H9 (cell line): ENCODE measurements at regions not wholly inside any gene's neighbourhood (a gene's known extent, or its start where the extent isn't known, plus 50 kb on each side); places are given as distances from the start of the nearest gene placed in this dataset.

Experiments
- DNase-seq: peaks from one replicate; pipeline ENCODE4 v3.0.0-alpha.2; 2017
- H2AFZ ChIP-seq: one replicate; pipeline ENCODE4 v1.6.1; 2013; ENCODE audit warnings: mild to moderate bottlenecking, low read length, control low read depth, moderate library complexity
- H2AK5ac ChIP-seq: 2 replicates; pipeline ENCODE4 v1.6.1; 2013; ENCODE audit warnings: low read length, control low read depth, mixed read lengths; ENCODE audit not compliant: insufficient read length
- H2BK120ac ChIP-seq: one replicate; pipeline ENCODE4 v1.6.1; 2013; ENCODE audit warnings: low read depth, mild to moderate bottlenecking, low read length, control low read depth, inconsistent platforms; ENCODE audit not compliant: poor library complexity, severe bottlenecking
- H2BK12ac ChIP-seq: 2 replicates; pipeline ENCODE4 v1.6.1; 2013; ENCODE audit warnings: low read length, control low read depth, mixed read lengths, low read depth; ENCODE audit not compliant: insufficient read length
- H2BK15ac ChIP-seq: 2 replicates; pipeline ENCODE4 v1.6.1; 2013; ENCODE audit warnings: low read depth, low read length, control low read depth
- H2BK20ac ChIP-seq: one replicate; pipeline ENCODE4 v1.6.1; 2013; ENCODE audit warnings: low read depth, mild to moderate bottlenecking, low read length, control low read depth, inconsistent platforms; ENCODE audit not compliant: poor library complexity, severe bottlenecking
- H2BK5ac ChIP-seq: 2 replicates; pipeline ENCODE4 v1.6.1; 2013; ENCODE audit warnings: low read length, control low read depth, mixed read lengths; ENCODE audit not compliant: insufficient read length
- H3K14ac ChIP-seq: 2 replicates; pipeline ENCODE4 v1.6.1; 2013; ENCODE audit warnings: low read length, control low read depth; ENCODE audit not compliant: insufficient read depth
- H3K18ac ChIP-seq: 2 replicates; pipeline ENCODE4 v1.6.1; 2013; ENCODE audit warnings: low read depth, mild to moderate bottlenecking, mixed read lengths, low read length, control low read depth; ENCODE audit not compliant: insufficient read length
- H3K23ac ChIP-seq: 2 replicates; pipeline ENCODE4 v1.6.1; 2013; ENCODE audit warnings: low read length, control low read depth, mixed read lengths, low read depth; ENCODE audit not compliant: insufficient read length
- H3K23me2 ChIP-seq: 2 replicates; pipeline ENCODE4 v1.6.1; 2013; ENCODE audit warnings: low read depth, mild to moderate bottlenecking, mixed read lengths, low read length, control low read depth; ENCODE audit not compliant: insufficient read length, poor library complexity, severe bottlenecking
- H3K27ac ChIP-seq: 2 replicates; pipeline ENCODE4 v1.5.1; 2013; ENCODE audit warnings: low read length, control low read depth, mixed read lengths, low read depth; ENCODE audit not compliant: insufficient read length
- H3K27me3 ChIP-seq: 2 replicates; pipeline ENCODE4 v1.6.1; 2013; ENCODE audit warnings: low read length, control low read depth, inconsistent platforms; ENCODE audit not compliant: insufficient read depth
- H3K4ac ChIP-seq: 2 replicates; pipeline ENCODE4 v1.6.1; 2013; ENCODE audit warnings: low read depth, mild to moderate bottlenecking, control low read depth, inconsistent platforms, low read length, moderate library complexity
- H3K4me1 ChIP-seq: 2 replicates; pipeline ENCODE4 v1.6.1; 2013; ENCODE audit warnings: low read length, control low read depth, inconsistent platforms; ENCODE audit not compliant: insufficient read depth
- H3K4me2 ChIP-seq: 2 replicates; pipeline ENCODE4 v1.6.1; 2013; ENCODE audit warnings: low read length, control low read depth, mixed read lengths; ENCODE audit not compliant: insufficient read length, insufficient read depth
- H3K56ac ChIP-seq: 2 replicates; pipeline ENCODE4 v1.6.1; 2013; ENCODE audit warnings: low read depth, mild to moderate bottlenecking, mixed read lengths, low read length, control low read depth; ENCODE audit not compliant: insufficient read length
- H3K79me1 ChIP-seq: 2 replicates; pipeline ENCODE4 v1.6.1; 2013; ENCODE audit warnings: low read depth, mild to moderate bottlenecking, moderate library complexity, low read length, control low read depth, inconsistent platforms; ENCODE audit not compliant: insufficient read depth, poor library complexity, severe bottlenecking
- H3K79me2 ChIP-seq: 2 replicates; pipeline ENCODE4 v1.6.1; 2013; ENCODE audit warnings: low read length, control low read depth, inconsistent platforms; ENCODE audit not compliant: insufficient read depth
- H3K9ac ChIP-seq: 2 replicates; pipeline ENCODE4 v1.6.1; 2013; ENCODE audit warnings: low read length, control low read depth, mixed read lengths; ENCODE audit not compliant: insufficient read length; ENCODE audit errors: extremely low read depth
- H3K9me3 ChIP-seq: one replicate; pipeline ENCODE4 v1.6.1; 2013; ENCODE audit warnings: low read depth, low read length, inconsistent platforms; ENCODE audit not compliant: control insufficient read depth
- H3T11ph ChIP-seq: one replicate; pipeline ENCODE4 v1.6.1; 2013; ENCODE audit warnings: mild to moderate bottlenecking, low read length, control low read depth, inconsistent platforms
- H4K20me1 ChIP-seq: one replicate; pipeline ENCODE4 v1.6.1; 2013; ENCODE audit not compliant: control insufficient read depth, insufficient read length, insufficient read depth
- H4K5ac ChIP-seq: 2 replicates; pipeline ENCODE4 v1.6.1; 2013; ENCODE audit warnings: low read depth, mild to moderate bottlenecking, mixed read lengths, low read length, control low read depth; ENCODE audit not compliant: insufficient read length
- H4K8ac ChIP-seq: replicated peaks from 2 replicates; pipeline ENCODE4 v1.6.1; 2013; ENCODE audit warnings: low read length, control low read depth, mixed read lengths, low read depth; ENCODE audit not compliant: insufficient read length
- H4K91ac ChIP-seq: 2 replicates; pipeline ENCODE4 v1.6.1; 2013; ENCODE audit warnings: low read depth, mild to moderate bottlenecking, moderate library complexity, mixed read lengths, low read length, control low read depth; ENCODE audit not compliant: insufficient read length
- H3K27ac Mint-ChIP-seq, 3 experiments: 2 replicates in 2 of 3; 3 replicates in 1 of 3; pipeline ENCODE4 v1.8.0; 2020 to 2021; ENCODE audit warnings: mixed read lengths in 3 of 3, mild to moderate bottlenecking in 1 of 3, moderate library complexity in 1 of 3
- H3K27me3 Mint-ChIP-seq: 2 replicates; pipeline ENCODE4 v1.8.0; 2021; ENCODE audit warnings: low read depth, mild to moderate bottlenecking, moderate library complexity, mixed read lengths
- H3K36me3 Mint-ChIP-seq, 3 experiments: 2 replicates in 2 of 3; 3 replicates in 1 of 3; pipeline ENCODE4 v1.8.0; 2020 to 2021; ENCODE audit warnings: low read depth in 3 of 3, mixed read lengths in 3 of 3; ENCODE audit not compliant: insufficient read depth in 1 of 3
- H3K4me1 Mint-ChIP-seq, 2 experiments: 2 replicates each; pipeline ENCODE4 v1.8.0; 2020; ENCODE audit warnings: mixed read lengths in 2 of 2
- H3K4me3 Mint-ChIP-seq, 2 experiments: 2 replicates in 1 of 2; 3 replicates in 1 of 2; pipeline ENCODE4 v1.8.0; 2020 to 2021; ENCODE audit warnings: mild to moderate bottlenecking in 2 of 2, mixed read lengths in 2 of 2, moderate library complexity in 1 of 2
- H3K9me3 Mint-ChIP-seq, 2 experiments: 2 replicates in 1 of 2; 3 replicates in 1 of 2; pipeline ENCODE4 v1.8.0; 2020; ENCODE audit warnings: mild to moderate bottlenecking in 2 of 2, mixed read lengths in 2 of 2, moderate library complexity in 1 of 2
- WGBS: extraction: QIAGEN DNeasy Blood & Tissue Kit; methylation state at CpG from one replicate; pipeline ENCODE4 v1.1.7; 2013; ENCODE audit warnings: missing lambda C conversion rate, low lambda C conversion rate, mixed read lengths; ENCODE audit not compliant: insufficient read length; ENCODE audit errors: extremely low coverage; 5-methylcytosine and 5-hydroxymethylcytosine counted together
- TF ChIP-seq, protein P1 (sequence below): fragments of 200-600 bp; sonication (generic); conservative IDR thresholded peaks from 3 replicates; pipeline ENCODE4 v1.8.0; 2021; ENCODE audit warnings: antibody characterized with exemption, mild to moderate bottlenecking

DNA sequence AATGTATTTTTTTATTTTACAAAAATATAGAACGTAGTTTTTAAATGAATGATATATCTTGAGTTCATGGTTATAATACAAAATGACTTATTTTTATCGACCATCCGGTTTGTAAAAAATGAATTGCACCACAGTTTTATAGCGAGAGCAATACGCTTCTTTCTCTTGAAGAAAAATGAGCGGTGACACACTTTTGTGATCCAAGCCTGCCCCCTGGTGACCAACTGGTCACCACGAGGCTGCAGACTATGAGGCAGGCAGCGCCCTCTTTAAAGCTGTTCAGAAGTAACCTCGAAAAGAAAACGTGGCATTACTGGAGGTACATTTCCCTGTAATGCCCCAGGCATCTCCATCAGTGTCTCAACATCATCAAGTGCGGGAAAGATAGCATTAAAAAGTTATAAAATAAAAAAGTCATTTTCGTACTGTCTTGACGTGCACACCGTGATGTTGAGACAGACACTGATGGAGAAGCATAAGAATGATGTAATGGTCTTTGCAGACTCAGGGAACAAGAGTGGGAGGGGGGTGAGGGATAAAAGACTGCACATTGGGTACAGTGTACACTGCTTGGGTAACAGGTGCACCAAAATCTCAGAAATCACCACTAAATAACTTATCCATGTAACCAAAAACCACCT lies 734.2 kb upstream of the ADAMTS5 start:
- H3K14ac ChIP-seq = no peak overlapping the region
- H2BK12ac ChIP-seq = no peak overlapping the region
- H3K79me1 ChIP-seq = no peaks in the 10 kb centered on the region
- H3K18ac ChIP-seq = no peak overlapping the region
- H3T11ph ChIP-seq = no peak overlapping the region
- H3K23me2 ChIP-seq = no peaks in the 10 kb centered on the region
- H2AK5ac ChIP-seq = no peak overlapping the region
- Mint-ChIP-seq H3K27me3 (no peaks in the 10 kb centered on the region), H3K9me3 (peaks cover 0 to 3% of the 10 kb centered on the region in 2 experiments; a peak in 2 of 5 replicates), H3K27ac (no peak overlapping the region), H3K36me3 (peaks cover 0 to 4% (median 0%) of the 10 kb centered on the region in 3 experiments; a peak in 1 of 7 replicates), H3K4me3 (no peak overlapping the region), H3K4me1 (no peaks in the 10 kb centered on the region)
- no peaks in the 10 kb centered on the region for H4K20me1 ChIP-seq
- no CpG with 5 or more reads among the region's 14 CpGs for WGBS
- H4K5ac ChIP-seq = no peak overlapping the region
- no peak overlapping the region for H3K56ac ChIP-seq
- H3K9ac ChIP-seq = no peak overlapping the region
- H3K4ac ChIP-seq = no peak overlapping the region
- H3K4me2 ChIP-seq = no peak overlapping the region
- no peaks in the 10 kb centered on the region for H3K27me3 ChIP-seq
- H3K4me1 ChIP-seq = no peaks in the 10 kb centered on the region
- H3K27ac ChIP-seq = no peak overlapping the region
- no peak overlapping the region for H4K91ac ChIP-seq
- H3K9me3 ChIP-seq = no peaks in the 10 kb centered on the region
- no peak overlapping the region for H2BK15ac ChIP-seq
- no peak overlapping the region for H2BK120ac ChIP-seq
- H4K8ac ChIP-seq = no peak overlapping the region
- H2AFZ ChIP-seq = peak overlapping the region; percentile 23
- peak; percentile 71 for DNase-seq
- TF ChIP-seq, protein P1, sequence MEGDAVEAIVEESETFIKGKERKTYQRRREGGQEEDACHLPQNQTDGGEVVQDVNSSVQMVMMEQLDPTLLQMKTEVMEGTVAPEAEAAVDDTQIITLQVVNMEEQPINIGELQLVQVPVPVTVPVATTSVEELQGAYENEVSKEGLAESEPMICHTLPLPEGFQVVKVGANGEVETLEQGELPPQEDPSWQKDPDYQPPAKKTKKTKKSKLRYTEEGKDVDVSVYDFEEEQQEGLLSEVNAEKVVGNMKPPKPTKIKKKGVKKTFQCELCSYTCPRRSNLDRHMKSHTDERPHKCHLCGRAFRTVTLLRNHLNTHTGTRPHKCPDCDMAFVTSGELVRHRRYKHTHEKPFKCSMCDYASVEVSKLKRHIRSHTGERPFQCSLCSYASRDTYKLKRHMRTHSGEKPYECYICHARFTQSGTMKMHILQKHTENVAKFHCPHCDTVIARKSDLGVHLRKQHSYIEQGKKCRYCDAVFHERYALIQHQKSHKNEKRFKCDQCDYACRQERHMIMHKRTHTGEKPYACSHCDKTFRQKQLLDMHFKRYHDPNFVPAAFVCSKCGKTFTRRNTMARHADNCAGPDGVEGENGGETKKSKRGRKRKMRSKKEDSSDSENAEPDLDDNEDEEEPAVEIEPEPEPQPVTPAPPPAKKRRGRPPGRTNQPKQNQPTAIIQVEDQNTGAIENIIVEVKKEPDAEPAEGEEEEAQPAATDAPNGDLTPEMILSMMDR = peak; percentile 96
- no peaks in the 10 kb centered on the region for H3K79me2 ChIP-seq
- no peak overlapping the region for H2BK5ac ChIP-seq
- H2BK20ac ChIP-seq = no peak overlapping the region
- H3K23ac ChIP-seq = no peak overlapping the region
